GM10266 (cell line): ENCODE measurements at regions not wholly inside any gene's neighbourhood (a gene's known extent, or its start where the extent isn't known, plus 50 kb on each side); places are given as distances from the start of the nearest gene placed in this dataset.

Source experiments
- DNase-seq: peaks from one replicate; pipeline ENCODE4 v3.0.0; 2012; ENCODE audit errors: extremely low spot score
- CTCF ChIP-seq: IDR thresholded peaks from 2 replicates; pipeline ENCODE4 v1.5.1; 2012; ENCODE audit warnings: mild to moderate bottlenecking, low read depth; ENCODE audit not compliant: control insufficient read depth, insufficient read depth; ENCODE audit errors: missing control alignments

- no peak for DNase-seq
Measured at GRCh38 chr5:28748446-28748845, 1710.1 kb upstream of the CDH9 start.

GRCh38 chr5:28743716-28744110, 1705.3 kb upstream of the CDH9 start:
- TF ChIP-seq CTCF = no peak
- DNase-seq = no peak

More at GRCh38 chr5:28748446-28748845, 1710.1 kb upstream of the CDH9 start:
- TF ChIP-seq CTCF = no peak

GRCh38 chr5:28743025-28743715, 1704.8 kb upstream of the CDH9 start:
- DNase-seq = no peak

GRCh38 chr5:28737682-28738081, 1699.3 kb upstream of the CDH9 start:
- no peak for DNase-seq
- no peak for TF ChIP-seq CTCF

More at GRCh38 chr5:28743025-28743715, 1704.8 kb upstream of the CDH9 start:
- no peak for TF ChIP-seq CTCF

GRCh38 chr5:28737222-28737621, 1698.8 kb upstream of the CDH9 start:
- no peak for DNase-seq
- TF ChIP-seq CTCF = no peak

- DNase-seq = no peak
- no peak for TF ChIP-seq CTCF
Measured at GRCh38 chr5:28734396-28734795, 1696.0 kb upstream of the CDH9 start.

GRCh38 chr5:28729067-28729466, 1690.7 kb upstream of the CDH9 start:
- TF ChIP-seq CTCF = no peak
- DNase-seq = no peak
